SK-N-SH treated with all-trans-retinoic acid at 6 μM for 48 hours (cell line): ENCODE measurements at regions not wholly inside any gene's neighbourhood (a gene's known extent, or its start where the extent isn't known, plus 50 kb on each side); places are given as distances from the start of the nearest gene placed in this dataset.

Experiments used
- ARNTL ChIP-seq: fragments of 450-650 bp; formaldehyde crosslinking; IDR thresholded peaks from 2 replicates; pipeline ENCODE4 v1.5.0; 2020; ENCODE audit warnings: low read depth, mild to moderate bottlenecking, moderate library complexity, borderline replicate concordance
- CREB5 ChIP-seq: fragments of 250-450 bp; sonication (Bioruptor Pico); IDR thresholded peaks from 2 replicates; pipeline ENCODE4 v1.5.1; 2020; ENCODE audit warnings: low read depth, mild to moderate bottlenecking, moderate library complexity
- CSRNP3 ChIP-seq: fragments of 250-450 bp; sonication (Bioruptor Pico); IDR thresholded peaks from 2 replicates; pipeline ENCODE4 v1.5.1; 2021; ENCODE audit warnings: mild to moderate bottlenecking, moderate library complexity
- ISL1 ChIP-seq: fragments of 250-450 bp; sonication (Bioruptor Pico); IDR thresholded peaks from 2 replicates; pipeline ENCODE4 v2.1.2; 2022; ENCODE audit warnings: mild to moderate bottlenecking, moderate library complexity
- OSR1 ChIP-seq: fragments of 250-450 bp; sonication (Bioruptor Pico); IDR thresholded peaks from 2 replicates; pipeline ENCODE4 v1.8.0; 2022; ENCODE audit warnings: moderate library complexity, mild to moderate bottlenecking, inconsistent platforms
- PATZ1 ChIP-seq: fragments of 250-450 bp; sonication (Bioruptor Pico); IDR thresholded peaks from 2 replicates; pipeline ENCODE4 v1.8.0; 2020; ENCODE audit warnings: mild to moderate bottlenecking, moderate library complexity, borderline replicate concordance
- POU6F1 ChIP-seq: fragments of 250-450 bp; sonication (Bioruptor Pico); IDR thresholded peaks from 2 replicates; pipeline ENCODE4 v1.8.0; 2021; ENCODE audit warnings: low read depth, mild to moderate bottlenecking, moderate library complexity, borderline replicate concordance
- RARB ChIP-seq: fragments of 250-450 bp; sonication (Bioruptor Pico); IDR thresholded peaks from 2 replicates; pipeline ENCODE4 v1.8.0; 2021; ENCODE audit warnings: mild to moderate bottlenecking, moderate library complexity
- SNAI2 ChIP-seq: fragments of 250-450 bp; sonication (Bioruptor Pico); IDR thresholded peaks from 2 replicates; pipeline ENCODE4 v1.5.0; 2020; ENCODE audit warnings: mild to moderate bottlenecking, moderate library complexity
- TCF4 ChIP-seq: fragments of 250-450 bp; sonication (Bioruptor Pico); IDR thresholded peaks from 2 replicates; pipeline ENCODE4 v1.8.0; 2021; ENCODE audit warnings: mild to moderate bottlenecking, moderate library complexity, borderline replicate concordance
- ZFP3 ChIP-seq: fragments of 250-450 bp; sonication (Bioruptor Pico); IDR thresholded peaks from 2 replicates; pipeline ENCODE4 v1.5.0; 2020; ENCODE audit warnings: mild to moderate bottlenecking, moderate library complexity
- ZFP30 ChIP-seq: fragments of 450-650 bp; formaldehyde crosslinking; IDR thresholded peaks from 2 replicates; pipeline ENCODE4 v1.5.0; 2022; ENCODE audit warnings: mild to moderate bottlenecking, moderate library complexity
- ZNF565 ChIP-seq: fragments of 450-650 bp; formaldehyde crosslinking; conservative IDR thresholded peaks from 2 replicates; pipeline ENCODE4 v1.5.0; 2020; ENCODE audit warnings: low read depth, mild to moderate bottlenecking, moderate library complexity
- ZNF8 ChIP-seq: fragments of 450-650 bp; formaldehyde crosslinking; IDR thresholded peaks from 2 replicates; pipeline ENCODE4 v1.5.0; 2020; ENCODE audit warnings: mild to moderate bottlenecking, moderate library complexity

DNA sequence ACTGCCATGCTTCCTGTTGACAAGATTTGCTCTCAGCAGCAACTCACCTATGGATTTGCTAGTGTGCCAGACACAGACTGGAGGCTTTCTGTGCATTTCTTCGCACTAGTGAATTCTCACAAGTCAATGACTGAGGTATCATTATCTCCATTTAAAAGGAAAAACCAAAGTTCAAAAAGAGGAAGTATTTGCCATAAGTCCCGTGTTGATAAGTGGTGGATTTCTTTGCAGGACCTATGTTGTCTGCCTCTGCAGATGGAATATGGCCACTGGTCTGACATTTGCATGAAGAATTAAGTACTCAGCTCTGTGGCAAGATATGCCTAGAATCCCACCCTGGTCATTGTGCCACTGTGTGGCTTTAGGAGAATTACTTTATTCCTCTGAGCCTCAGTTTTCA lies 299.6 kb downstream of the PAX3 start:
- TF ChIP-seq RARB (CRISPR knock-in tag) (no peak), CSRNP3 (CRISPR knock-in tag) (no peak), ZFP3 (CRISPR knock-in tag) (no peak), CREB5 (no peak), SNAI2 (CRISPR knock-in tag) (no peak), OSR1 (CRISPR knock-in tag) (no peak), ARNTL (CRISPR knock-in tag) (no peak), ZNF8 (no peak), PATZ1 (no peak), ISL1 (CRISPR knock-in tag) (no peak), POU6F1 (CRISPR knock-in tag) (no peak), TCF4 (CRISPR knock-in tag) (no peak), ZNF565 (CRISPR knock-in tag) (no peak), ZFP30 (no peak)
